ENCODE measurements at regions not wholly inside any gene's neighbourhood (a gene's known extent, or its start where the extent isn't known, plus 50 kb on each side); places are given as distances from the start of the nearest gene placed in this dataset.

DNA sequence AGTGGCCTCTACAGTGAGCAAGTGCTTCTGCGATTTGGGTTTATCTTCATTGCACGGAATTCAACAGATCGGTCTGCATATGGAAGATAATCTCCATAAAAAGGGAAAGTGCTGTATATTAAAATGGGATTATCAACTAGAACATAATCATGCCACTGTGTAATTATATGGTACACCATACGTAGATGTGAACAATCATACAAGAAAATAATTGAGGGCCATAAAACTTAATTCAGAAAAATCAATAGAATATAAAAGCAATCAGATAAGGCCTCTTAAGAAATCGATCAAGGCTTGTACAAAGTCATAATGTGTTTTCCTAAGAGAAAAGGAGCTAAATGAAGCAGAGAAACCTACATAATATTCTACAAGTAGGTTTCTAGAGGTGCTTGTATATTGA is 157.5 kb upstream of the MGMT start (continued):
- TF ChIP-seq MEF2A (IDR thresholded peaks at IDR 0.05; ENCODE audit: borderline replicate concordance, low read depth), result no peak

DNA sequence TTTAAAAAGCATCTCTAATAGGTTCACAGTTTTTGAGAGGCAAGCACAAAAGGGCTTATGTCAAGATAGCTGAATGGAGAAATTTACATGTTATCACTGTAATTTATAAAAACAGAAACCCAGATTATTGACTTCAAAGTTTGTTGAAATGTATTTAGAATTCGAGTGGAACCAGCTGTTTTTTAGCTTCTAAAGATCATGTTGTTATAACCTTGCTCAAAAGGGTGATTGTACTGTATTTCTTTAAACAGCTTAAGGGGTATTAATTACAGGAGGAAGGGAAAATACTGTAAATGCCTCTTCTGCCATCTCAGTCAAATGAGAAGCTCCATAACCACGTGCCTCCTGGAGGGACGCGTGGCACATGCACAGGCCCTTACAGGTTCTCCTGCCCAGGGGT is 156.2 kb upstream of the MGMT start:
- Histone ChIP-seq H3K79me2 (ENCODE audit: insufficient read depth) (no peaks in the 10 kb centered on the region), H2AFZ (ENCODE audit: low read depth) (no peak overlapping the region), H3K9me3 (no peaks in the 10 kb centered on the region), H3K4me3 (ENCODE audit: low read depth in 2 of 2, low read length in 1 of 2) (no peak overlapping the region), H4K20me1 (ENCODE audit: insufficient read depth) (no peaks in the 10 kb centered on the region), H3K27me3 (ENCODE audit: insufficient read depth) (no peaks in the 10 kb centered on the region), H3K4me2 (no peak overlapping the region), H3F3A (replicated peaks; ENCODE audit: insufficient read depth) (no peaks in the 10 kb centered on the region), H3K4me1 (ENCODE audit: control insufficient read depth in 1 of 2, insufficient read depth in 2 of 2, low read depth in 1 of 2, low read length in 1 of 2) (peaks cover 0 to 5% of the 10 kb centered on the region in 2 experiments; a peak in 2 of 4 replicates), H3K27ac (ENCODE audit: low read depth in 2 of 2, low read length in 1 of 2) (no peak overlapping the region), H3K9me2 (no peaks in the 10 kb centered on the region), H3K36me3 (replicated peaks in 1 of 2; ENCODE audit: control insufficient read depth in 1 of 2, insufficient read depth in 2 of 2, low read length in 1 of 2) (no peaks in the 10 kb centered on the region), H3K9ac (no peak overlapping the region)
- DNase-seq, result no peak
- TF ChIP-seq CHD2 (IDR thresholded peaks at IDR 0.05; ENCODE audit: low read length, partially characterized antibody) (no peak), FOXM1 (IDR thresholded peaks at IDR 0.05; ENCODE audit: low read depth) (no peak), YY1 (IDR thresholded peaks at IDR 0.05; ENCODE audit: low read depth) (no peak), FOSL2 (IDR thresholded peaks at IDR 0.05; ENCODE audit: borderline replicate concordance, low read depth) (no peak), NFIC (IDR thresholded peaks at IDR 0.05; ENCODE audit: borderline replicate concordance) (no peak)
- TF ChIP-seq, protein P1, sequence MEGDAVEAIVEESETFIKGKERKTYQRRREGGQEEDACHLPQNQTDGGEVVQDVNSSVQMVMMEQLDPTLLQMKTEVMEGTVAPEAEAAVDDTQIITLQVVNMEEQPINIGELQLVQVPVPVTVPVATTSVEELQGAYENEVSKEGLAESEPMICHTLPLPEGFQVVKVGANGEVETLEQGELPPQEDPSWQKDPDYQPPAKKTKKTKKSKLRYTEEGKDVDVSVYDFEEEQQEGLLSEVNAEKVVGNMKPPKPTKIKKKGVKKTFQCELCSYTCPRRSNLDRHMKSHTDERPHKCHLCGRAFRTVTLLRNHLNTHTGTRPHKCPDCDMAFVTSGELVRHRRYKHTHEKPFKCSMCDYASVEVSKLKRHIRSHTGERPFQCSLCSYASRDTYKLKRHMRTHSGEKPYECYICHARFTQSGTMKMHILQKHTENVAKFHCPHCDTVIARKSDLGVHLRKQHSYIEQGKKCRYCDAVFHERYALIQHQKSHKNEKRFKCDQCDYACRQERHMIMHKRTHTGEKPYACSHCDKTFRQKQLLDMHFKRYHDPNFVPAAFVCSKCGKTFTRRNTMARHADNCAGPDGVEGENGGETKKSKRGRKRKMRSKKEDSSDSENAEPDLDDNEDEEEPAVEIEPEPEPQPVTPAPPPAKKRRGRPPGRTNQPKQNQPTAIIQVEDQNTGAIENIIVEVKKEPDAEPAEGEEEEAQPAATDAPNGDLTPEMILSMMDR (IDR thresholded peaks at IDR 0.05), result no peak
- ChIA-PET POLR2A (no interaction called here), CTCF (interaction anchor here (0.9 to 1.4 kb wide), 4 partner anchors 19 to 280 kb away, joined by 3 to 6 read pairs (median 4); no protein-coding TSS in a partner anchor)
- 39% methylated on average over 4 of the region's 4 CpGs for WGBS (ENCODE audit: low lambda C conversion rate)

DNA sequence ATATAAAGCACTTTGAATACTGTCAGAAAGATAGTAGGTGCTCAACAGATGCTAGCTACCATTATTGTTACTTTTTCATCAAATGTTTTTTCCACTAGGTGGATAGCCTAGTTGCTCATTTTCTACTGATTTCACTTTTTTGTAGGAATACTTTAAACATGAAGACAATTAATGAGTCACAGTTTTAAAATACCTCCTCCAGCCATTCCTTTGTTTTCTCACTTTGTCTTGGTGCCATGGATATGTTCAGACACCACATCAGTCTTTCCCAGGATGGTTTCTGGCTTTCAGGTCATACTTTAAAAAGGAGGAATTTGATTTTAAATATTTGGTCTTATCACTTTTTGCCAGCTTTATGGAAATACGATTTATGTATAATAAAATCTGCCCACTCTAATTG is 147.1 kb upstream of the MGMT start:
- POLR2A ChIA-PET, result no interaction called here
- Histone ChIP-seq H3K36me3 (replicated peaks in 1 of 2; ENCODE audit: control insufficient read depth in 1 of 2, insufficient read depth in 2 of 2, low read length in 1 of 2) (no peaks in the 10 kb centered on the region), H2AFZ (ENCODE audit: low read depth) (no peak overlapping the region), H3K4me1 (ENCODE audit: control insufficient read depth in 1 of 2, insufficient read depth in 2 of 2, low read depth in 1 of 2, low read length in 1 of 2) (no peaks in the 10 kb centered on the region), H3K9me2 (no peaks in the 10 kb centered on the region), H3K79me2 (ENCODE audit: insufficient read depth) (no peaks in the 10 kb centered on the region), H3F3A (replicated peaks; ENCODE audit: insufficient read depth) (no peaks in the 10 kb centered on the region), H3K27ac (ENCODE audit: low read depth in 2 of 2, low read length in 1 of 2) (no peak overlapping the region), H3K4me3 (ENCODE audit: low read depth in 2 of 2, low read length in 1 of 2) (no peak overlapping the region), H3K9me3 (0 out of 2 replicates have a peak, but pooled peaks cover 7% of the 10 kb centered on the region), H3K27me3 (ENCODE audit: insufficient read depth) (no peaks in the 10 kb centered on the region), H3K9ac (no peak overlapping the region), H4K20me1 (ENCODE audit: insufficient read depth) (no peaks in the 10 kb centered on the region), H3K4me2 (no peak overlapping the region)
- no peak for TF ChIP-seq TAF1 (IDR thresholded peaks at IDR 0.05; ENCODE audit: borderline replicate concordance, low read depth, low read length)
- no peak for TF ChIP-seq YY1 (IDR thresholded peaks at IDR 0.05; ENCODE audit: low read depth)
- TF ChIP-seq EZH2phosphoT487 (IDR thresholded peaks at IDR 0.05; ENCODE audit: borderline replicate concordance, low read depth), result no peak
- no peak for TF ChIP-seq MEF2A (IDR thresholded peaks at IDR 0.05; ENCODE audit: borderline replicate concordance, low read depth)
- TF ChIP-seq POLR2AphosphoS5 (IDR thresholded peaks at IDR 0.05; ENCODE audit: low read depth, low read length), result no peak
- TF ChIP-seq SIN3A (IDR thresholded peaks at IDR 0.05; ENCODE audit: borderline replicate concordance, low read depth, low read length), result no peak
- TF ChIP-seq, protein P2, sequence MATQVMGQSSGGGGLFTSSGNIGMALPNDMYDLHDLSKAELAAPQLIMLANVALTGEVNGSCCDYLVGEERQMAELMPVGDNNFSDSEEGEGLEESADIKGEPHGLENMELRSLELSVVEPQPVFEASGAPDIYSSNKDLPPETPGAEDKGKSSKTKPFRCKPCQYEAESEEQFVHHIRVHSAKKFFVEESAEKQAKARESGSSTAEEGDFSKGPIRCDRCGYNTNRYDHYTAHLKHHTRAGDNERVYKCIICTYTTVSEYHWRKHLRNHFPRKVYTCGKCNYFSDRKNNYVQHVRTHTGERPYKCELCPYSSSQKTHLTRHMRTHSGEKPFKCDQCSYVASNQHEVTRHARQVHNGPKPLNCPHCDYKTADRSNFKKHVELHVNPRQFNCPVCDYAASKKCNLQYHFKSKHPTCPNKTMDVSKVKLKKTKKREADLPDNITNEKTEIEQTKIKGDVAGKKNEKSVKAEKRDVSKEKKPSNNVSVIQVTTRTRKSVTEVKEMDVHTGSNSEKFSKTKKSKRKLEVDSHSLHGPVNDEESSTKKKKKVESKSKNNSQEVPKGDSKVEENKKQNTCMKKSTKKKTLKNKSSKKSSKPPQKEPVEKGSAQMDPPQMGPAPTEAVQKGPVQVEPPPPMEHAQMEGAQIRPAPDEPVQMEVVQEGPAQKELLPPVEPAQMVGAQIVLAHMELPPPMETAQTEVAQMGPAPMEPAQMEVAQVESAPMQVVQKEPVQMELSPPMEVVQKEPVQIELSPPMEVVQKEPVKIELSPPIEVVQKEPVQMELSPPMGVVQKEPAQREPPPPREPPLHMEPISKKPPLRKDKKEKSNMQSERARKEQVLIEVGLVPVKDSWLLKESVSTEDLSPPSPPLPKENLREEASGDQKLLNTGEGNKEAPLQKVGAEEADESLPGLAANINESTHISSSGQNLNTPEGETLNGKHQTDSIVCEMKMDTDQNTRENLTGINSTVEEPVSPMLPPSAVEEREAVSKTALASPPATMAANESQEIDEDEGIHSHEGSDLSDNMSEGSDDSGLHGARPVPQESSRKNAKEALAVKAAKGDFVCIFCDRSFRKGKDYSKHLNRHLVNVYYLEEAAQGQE (IDR thresholded peaks at IDR 0.05; ENCODE audit: low read depth, low read length), result no peak
- TF ChIP-seq FOSL2 (IDR thresholded peaks at IDR 0.05; ENCODE audit: borderline replicate concordance, low read depth), result no peak
- TF ChIP-seq TEAD4 (IDR thresholded peaks at IDR 0.05; ENCODE audit: borderline replicate concordance, insufficient read depth), result no peak
- TF ChIP-seq EP300 (IDR thresholded peaks at IDR 0.05; ENCODE audit: borderline replicate concordance in 1 of 2, low read depth in 1 of 2, low read length in 1 of 2), result no peak
- TF ChIP-seq, protein P3, sequence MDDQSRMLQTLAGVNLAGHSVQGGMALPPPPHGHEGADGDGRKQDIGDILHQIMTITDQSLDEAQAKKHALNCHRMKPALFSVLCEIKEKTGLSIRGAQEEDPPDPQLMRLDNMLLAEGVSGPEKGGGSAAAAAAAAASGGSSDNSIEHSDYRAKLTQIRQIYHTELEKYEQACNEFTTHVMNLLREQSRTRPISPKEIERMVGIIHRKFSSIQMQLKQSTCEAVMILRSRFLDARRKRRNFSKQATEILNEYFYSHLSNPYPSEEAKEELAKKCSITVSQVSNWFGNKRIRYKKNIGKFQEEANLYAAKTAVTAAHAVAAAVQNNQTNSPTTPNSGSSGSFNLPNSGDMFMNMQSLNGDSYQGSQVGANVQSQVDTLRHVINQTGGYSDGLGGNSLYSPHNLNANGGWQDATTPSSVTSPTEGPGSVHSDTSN (IDR thresholded peaks at IDR 0.05), result no peak
- TF ChIP-seq TCF12 (IDR thresholded peaks at IDR 0.05), result no peak
- TF ChIP-seq SMC3 (IDR thresholded peaks at IDR 0.05; ENCODE audit: low read depth, low read length), result no peak
- TF ChIP-seq NRF1 (IDR thresholded peaks at IDR 0.05; ENCODE audit: low read depth, low read length), result no peak
- TF ChIP-seq MXI1 (IDR thresholded peaks at IDR 0.05; ENCODE audit: low read depth, low read length), result no peak
- DNase-seq, result no peak
- 8% methylated on average over 1 of the region's 1 CpG for WGBS (ENCODE audit: low lambda C conversion rate)
- CTCF ChIA-PET, result no interaction called here
